ENCODE measurements at regions not wholly inside any gene's neighbourhood (a gene's known extent, or its start where the extent isn't known, plus 50 kb on each side); places are given as distances from the start of the nearest gene placed in this dataset.

GRCh38 chr10:10824591-10825148 lies 193.0 kb upstream of the CELF2 start:
- no peak for FAIRE-seq

- FAIRE-seq: no peak
Observed at GRCh38 chr10:10826125-10826524, 191.5 kb upstream of the CELF2 start.

- FAIRE-seq: no peak
Observed at GRCh38 chr10:10828623-10829022, 189.0 kb upstream of the CELF2 start.

GRCh38 chr10:10829576-10829975 lies 188.1 kb upstream of the CELF2 start:
- no peak for FAIRE-seq

- FAIRE-seq: no peak
Observed at GRCh38 chr10:10830293-10830986, 187.2 kb upstream of the CELF2 start.

GRCh38 chr10:10831085-10831484 lies 186.6 kb upstream of the CELF2 start:
- no peak for FAIRE-seq

- no peak for FAIRE-seq
Observed at GRCh38 chr10:10833955-10834354, 183.7 kb upstream of the CELF2 start.

- no peak for FAIRE-seq
Observed at GRCh38 chr10:10844251-10844650, 173.4 kb upstream of the CELF2 start.

GRCh38 chr10:10845185-10845584 lies 172.5 kb upstream of the CELF2 start:
- no peak for FAIRE-seq

GRCh38 chr10:10845826-10846503 lies 171.7 kb upstream of the CELF2 start:
- no peak for FAIRE-seq

- FAIRE-seq: no peak
Observed at GRCh38 chr10:10846504-10846900, 171.2 kb upstream of the CELF2 start.

- FAIRE-seq: no peak
Observed at GRCh38 chr10:10847387-10847786, 170.3 kb upstream of the CELF2 start.

GRCh38 chr10:10848488-10849111 lies 169.1 kb upstream of the CELF2 start:
- FAIRE-seq: no peak

- FAIRE-seq: no peak
Observed at GRCh38 chr10:10849306-10849705, 168.4 kb upstream of the CELF2 start.

- FAIRE-seq: no peak
Observed at GRCh38 chr10:10850214-10850613, 167.5 kb upstream of the CELF2 start.

- no peak for FAIRE-seq
Observed at GRCh38 chr10:10852464-10852863, 165.2 kb upstream of the CELF2 start.

GRCh38 chr10:10853954-10854353 lies 163.7 kb upstream of the CELF2 start:
- FAIRE-seq: no peak

GRCh38 chr10:10854725-10855124 lies 162.9 kb upstream of the CELF2 start:
- no peak for FAIRE-seq

- FAIRE-seq: no peak
Observed at GRCh38 chr10:10855151-10855581, 162.5 kb upstream of the CELF2 start.

- no peak for FAIRE-seq
Observed at GRCh38 chr10:10860455-10860976, 157.2 kb upstream of the CELF2 start.

- FAIRE-seq: no peak
Observed at GRCh38 chr10:10865303-10865702, 152.4 kb upstream of the CELF2 start.

- no peak for FAIRE-seq
Observed at GRCh38 chr10:10865913-10866312, 151.8 kb upstream of the CELF2 start.

GRCh38 chr10:10869592-10869991 lies 148.1 kb upstream of the CELF2 start:
- no peak for FAIRE-seq
